Fibroblast of villous mesenchyme (primary cell): ENCODE measurements at regions not wholly inside any gene's neighbourhood (a gene's known extent, or its start where the extent isn't known, plus 50 kb on each side); places are given as distances from the start of the nearest gene placed in this dataset.
A peak's percentile ranks its signal among the peaks of the same experiment; 100 is the strongest.
"Not testable (repeated sequence)": the region's sequence is repeated elsewhere in the genome, so short reads cannot be mapped to it uniquely, and the experiment has no call there.

Experiments
- DNase-seq: peaks from one replicate; pipeline ENCODE4 v3.0.0-alpha.2; 2010; ENCODE audit warnings: low read depth
- H3K4me3 ChIP-seq: 2 replicates; pipeline ENCODE4 v1.5.1; 2011; ENCODE audit warnings: low read depth, mild to moderate bottlenecking, low read length
- CTCF ChIP-seq: IDR thresholded peaks from 2 replicates; pipeline ENCODE4 v1.5.1; 2012; ENCODE audit warnings: low read depth, mild to moderate bottlenecking, low read length; ENCODE audit not compliant: insufficient read depth

DNA sequence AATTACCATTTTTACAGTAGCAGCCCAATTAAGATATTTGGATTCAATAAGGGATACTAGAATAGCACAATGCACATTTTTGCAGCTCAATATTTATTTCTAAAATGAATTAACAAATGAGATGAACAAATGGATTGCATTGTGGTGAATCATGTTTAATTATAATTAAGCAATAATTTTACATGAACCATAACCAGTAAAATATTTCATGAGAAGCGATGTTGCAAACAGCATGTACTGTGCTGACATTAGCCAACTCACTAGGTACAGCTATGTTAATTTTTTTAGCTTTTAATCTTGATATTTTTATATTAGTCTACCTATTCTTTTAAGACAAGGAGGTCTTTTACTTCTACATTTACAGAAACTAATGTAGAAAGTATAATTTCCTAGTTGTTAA, 399.1 kb upstream of the AKR1E2 start:
- DNase-seq = no peak
- no peak overlapping the region for H3K4me3 ChIP-seq
- no peak for TF ChIP-seq CTCF

GRCh38 chr10:4409319-4409718, 416.7 kb upstream of the AKR1E2 start:
- DNase-seq = no peak

DNA sequence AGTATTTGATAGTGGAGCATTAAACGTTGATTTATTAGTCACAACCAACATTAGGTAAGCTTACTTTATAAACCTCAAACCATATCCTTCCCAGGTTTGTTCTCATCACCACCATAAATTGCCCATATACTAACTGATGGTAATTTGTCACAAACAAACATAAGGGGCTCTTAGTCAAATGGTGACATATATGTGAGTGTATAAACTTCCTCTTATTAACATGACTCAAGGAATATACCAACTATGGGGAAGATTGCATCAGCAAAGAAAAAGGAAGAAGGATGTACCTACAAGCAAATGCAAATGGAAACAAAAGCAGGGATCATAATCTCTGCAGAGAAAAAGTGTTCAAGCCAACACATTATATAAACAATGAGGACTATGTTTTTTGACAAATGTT, 418.2 kb upstream of the AKR1E2 start:
- TF ChIP-seq CTCF = no peak
- H3K4me3 ChIP-seq = no peak overlapping the region
- peak; percentile 34 for DNase-seq

More at GRCh38 chr10:4409319-4409718, 416.7 kb upstream of the AKR1E2 start:
- H3K4me3 ChIP-seq = no peak overlapping the region
- no peak for TF ChIP-seq CTCF

DNA sequence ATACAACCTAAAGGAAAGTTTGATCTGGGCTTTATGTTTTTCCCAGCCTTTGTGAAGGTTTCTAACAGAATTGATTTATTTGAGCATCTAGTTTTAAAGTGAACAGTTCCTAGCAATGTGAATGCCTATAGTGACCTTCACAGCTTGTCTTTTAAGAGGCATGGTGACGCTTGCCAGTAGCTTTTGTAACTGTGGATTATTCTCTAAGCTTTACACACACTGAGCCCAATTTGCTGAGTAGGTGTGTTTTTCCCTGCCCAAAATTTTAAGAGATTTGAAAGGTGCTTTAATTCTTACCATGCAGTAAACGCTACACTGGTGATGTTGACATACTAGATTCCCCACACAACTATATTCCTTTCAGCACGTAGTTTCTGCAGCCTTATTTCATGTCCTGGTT, 420.2 kb upstream of the AKR1E2 start:
- H3K4me3 ChIP-seq = no peak overlapping the region
- DNase-seq = no peak
- no peak for TF ChIP-seq CTCF

- no peak for DNase-seq
- no peak for TF ChIP-seq CTCF
These were observed 422.3 kb upstream of the AKR1E2 start for GRCh38 chr10:4403638-4404252.

GRCh38 chr10:4401080-4401479, 424.9 kb upstream of the AKR1E2 start:
- not testable (repeated sequence) for DNase-seq, H3K4me3 ChIP-seq

More at GRCh38 chr10:4403638-4404252, 422.3 kb upstream of the AKR1E2 start:
- no peak overlapping the region for H3K4me3 ChIP-seq

DNA sequence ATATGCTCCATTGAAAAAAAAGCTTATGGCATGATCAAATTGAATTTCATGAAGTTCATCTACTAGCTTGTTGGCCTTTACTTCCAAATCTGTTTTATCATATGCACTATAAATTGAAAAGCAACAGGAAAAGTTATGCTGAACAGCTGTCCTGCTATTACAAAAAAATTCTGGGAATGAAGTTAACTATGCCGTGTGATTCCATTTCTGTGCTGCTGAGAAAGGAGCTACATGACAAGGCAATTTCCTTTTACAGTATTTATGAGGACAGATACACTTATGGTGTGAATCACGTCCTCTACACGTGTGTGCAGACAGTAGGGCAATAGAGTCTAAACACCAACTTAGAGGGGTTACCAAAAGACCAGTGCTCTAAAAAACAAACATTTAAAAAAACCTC, 426.5 kb upstream of the AKR1E2 start:
- no peak for TF ChIP-seq CTCF
- no peak overlapping the region for H3K4me3 ChIP-seq
- peak; percentile 69 for DNase-seq
